Chondrocyte (in vitro differentiated cells): ENCODE measurements at regions not wholly inside any gene's neighbourhood (a gene's known extent, or its start where the extent isn't known, plus 50 kb on each side); places are given as distances from the start of the nearest gene placed in this dataset.

ENCODE experiments used
- DNase-seq: peaks from one replicate; pipeline ENCODE4 v3.0.0; 2021; ENCODE audit warnings: mixed read lengths, low spot score
- H3K27ac Mint-ChIP-seq: one replicate; pipeline ENCODE4 v1.8.0; 2021; ENCODE audit warnings: mild to moderate bottlenecking, moderate library complexity, mixed read lengths; ENCODE audit not compliant: unreplicated experiment
- H3K27me3 Mint-ChIP-seq: 2 replicates; pipeline ENCODE4 v1.8.0; 2021; ENCODE audit warnings: low read depth, mixed read lengths
- H3K36me3 Mint-ChIP-seq: 2 replicates; pipeline ENCODE4 v1.8.0; 2021; ENCODE audit warnings: low read depth, mixed read lengths
- H3K4me1 Mint-ChIP-seq: 2 replicates; pipeline ENCODE4 v1.8.0; 2021; ENCODE audit warnings: low read depth, mild to moderate bottlenecking, mixed read lengths
- H3K4me3 Mint-ChIP-seq: one replicate; pipeline ENCODE4 v1.8.0; 2021; ENCODE audit warnings: mild to moderate bottlenecking, moderate library complexity, mixed read lengths; ENCODE audit not compliant: unreplicated experiment
- H3K9me3 Mint-ChIP-seq: 2 replicates; pipeline ENCODE4 v1.8.0; 2021; ENCODE audit warnings: low read depth, mixed read lengths
- CTCF ChIP-seq: fragments of 200-600 bp; sonication (generic); IDR thresholded peaks from 2 replicates; pipeline ENCODE4 v1.5.0; 2021; ENCODE audit warnings: antibody characterized with exemption, mild to moderate bottlenecking, moderate library complexity

GRCh38 chr2:8494589-8494988, 187.3 kb upstream of the ID2 start:
- H3K4me1 Mint-ChIP-seq = peaks cover 22% of the 10 kb centered on the region
- H3K9me3 Mint-ChIP-seq = no peaks in the 10 kb centered on the region
- no peak for TF ChIP-seq CTCF
- no peak overlapping the region for H3K4me3 Mint-ChIP-seq
- H3K36me3 Mint-ChIP-seq = no peaks in the 10 kb centered on the region
- peak; percentile 54 for DNase-seq
- no peaks in the 10 kb centered on the region for H3K27me3 Mint-ChIP-seq
- no peak overlapping the region for H3K27ac Mint-ChIP-seq

- H3K27me3 Mint-ChIP-seq = no peaks in the 10 kb centered on the region
- TF ChIP-seq CTCF = no peak
- no peak overlapping the region for H3K4me3 Mint-ChIP-seq
- no peaks in the 10 kb centered on the region for H3K9me3 Mint-ChIP-seq
- peak; percentile 70 for DNase-seq
- H3K36me3 Mint-ChIP-seq = no peaks in the 10 kb centered on the region
- peaks cover 22% of the 10 kb centered on the region for H3K4me1 Mint-ChIP-seq
- H3K27ac Mint-ChIP-seq = no peak overlapping the region
Observed at GRCh38 chr2:8495189-8495989, 186.5 kb upstream of the ID2 start.

- Mint-ChIP-seq H3K27ac (no peak overlapping the region), H3K4me3 (no peak overlapping the region)
Observed at GRCh38 chr2:8496079-8496478, 185.8 kb upstream of the ID2 start.

DNA sequence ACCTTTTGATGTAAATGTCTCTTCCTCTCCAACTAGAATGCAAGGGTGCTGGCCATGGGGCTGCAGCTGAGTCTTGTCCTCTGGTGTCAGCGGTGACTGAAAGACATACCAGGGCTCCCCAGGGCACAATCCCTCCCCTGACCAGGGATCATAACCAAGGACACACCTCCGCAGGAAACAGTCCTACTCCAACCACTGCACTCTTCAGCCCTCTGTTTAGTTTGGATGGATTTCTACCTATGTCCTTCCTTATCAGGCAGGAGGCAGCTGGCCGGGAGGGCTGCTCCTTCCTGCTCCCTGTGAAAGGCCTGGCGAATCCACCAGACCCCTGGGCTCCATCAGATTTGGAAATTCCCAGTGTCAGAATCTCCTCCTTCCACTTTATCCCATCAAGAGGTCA, 185.2 kb upstream of the ID2 start:
- H3K4me3 Mint-ChIP-seq = no peak overlapping the region
- no peaks in the 10 kb centered on the region for H3K9me3 Mint-ChIP-seq
- peak; percentile 24 for DNase-seq
- TF ChIP-seq CTCF = no peak
- H3K27ac Mint-ChIP-seq = no peak overlapping the region
- H3K27me3 Mint-ChIP-seq = no peaks in the 10 kb centered on the region
- H3K4me1 Mint-ChIP-seq = peaks cover 22% of the 10 kb centered on the region
- no peaks in the 10 kb centered on the region for H3K36me3 Mint-ChIP-seq

More at GRCh38 chr2:8496079-8496478, 185.8 kb upstream of the ID2 start:
- Mint-ChIP-seq H3K4me1 (peaks cover 22% of the 10 kb centered on the region), H3K9me3 (no peaks in the 10 kb centered on the region), H3K36me3 (no peaks in the 10 kb centered on the region), H3K27me3 (no peaks in the 10 kb centered on the region)
- TF ChIP-seq CTCF = no peak
- peak; percentile 43 for DNase-seq

GRCh38 chr2:8498994-8499393, 182.9 kb upstream of the ID2 start:
- no peaks in the 10 kb centered on the region for H3K27me3 Mint-ChIP-seq
- peaks cover 25% of the 10 kb centered on the region for H3K4me1 Mint-ChIP-seq
- no peak for TF ChIP-seq CTCF
- H3K9me3 Mint-ChIP-seq = no peaks in the 10 kb centered on the region
- H3K36me3 Mint-ChIP-seq = no peaks in the 10 kb centered on the region
- no peak overlapping the region for H3K4me3 Mint-ChIP-seq
- H3K27ac Mint-ChIP-seq = no peak overlapping the region
- no peak for DNase-seq
